ENCODE measurements at regions not wholly inside any gene's neighbourhood (a gene's known extent, or its start where the extent isn't known, plus 50 kb on each side); places are given as distances from the start of the nearest gene placed in this dataset.

DNA sequence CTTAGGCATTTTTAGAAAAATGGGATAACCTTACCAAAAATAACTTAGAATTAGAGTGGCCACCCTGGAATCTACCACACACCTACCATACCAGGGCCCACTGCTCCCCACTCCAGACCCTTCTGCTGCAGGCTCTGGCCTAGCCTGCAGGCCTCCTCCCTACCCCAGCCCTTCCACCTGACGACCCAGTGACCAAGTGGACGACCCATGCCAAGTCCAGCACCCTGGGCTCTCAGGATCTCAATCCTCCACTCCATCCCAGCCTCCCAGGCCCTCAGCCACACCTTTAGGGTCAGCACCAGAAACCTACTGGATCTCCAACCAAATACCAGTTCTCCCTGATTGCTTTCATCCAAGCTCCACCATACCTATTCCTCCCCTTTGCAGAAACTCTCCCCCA, 145.8 kb downstream of the TPRA1 start:
- H3K9me2 ChIP-seq (ENCODE audit: insufficient read depth, low read length): no peaks in the 10 kb centered on the region
- H3K4me3 ChIP-seq (ENCODE audit: low read length): no peak overlapping the region
- H3F3A ChIP-seq (ENCODE audit: insufficient read depth, low read length, poor library complexity, severe bottlenecking): no peaks in the 10 kb centered on the region
- H3K9ac ChIP-seq (ENCODE audit: low read length): no peak overlapping the region
- no peaks in the 10 kb centered on the region for H3K79me2 ChIP-seq (replicated peaks; ENCODE audit: insufficient read depth, low read length)
- H3K27ac ChIP-seq (ENCODE audit: low read length): no peak overlapping the region
- no peaks in the 10 kb centered on the region for H3K9me3 ChIP-seq (ENCODE audit: low read length)
- no peaks in the 10 kb centered on the region for H4K20me1 ChIP-seq (ENCODE audit: insufficient read depth)
- no peak overlapping the region for H2AFZ ChIP-seq (ENCODE audit: low read depth, low read length)
- TF ChIP-seq POLR2AphosphoS5 (IDR thresholded peaks at IDR 0.05) (no peak), EP300 (conservative IDR thresholded peaks at IDR 0.05; ENCODE audit: poor library complexity, severe bottlenecking) (no peak), REST (IDR thresholded peaks at IDR 0.05; ENCODE audit: borderline replicate concordance) (no peak), EZH2 (IDR thresholded peaks at IDR 0.05; ENCODE audit: borderline replicate concordance, insufficient read depth, low read length, poor library complexity, severe bottlenecking) (no peak), MXI1 (conservative IDR thresholded peaks at IDR 0.05; ENCODE audit: poor library complexity, severe bottlenecking) (no peak), RAD21 (conservative IDR thresholded peaks at IDR 0.05) (no peak), CTCF (IDR thresholded peaks at IDR 0.05; ENCODE audit: poor library complexity, severe bottlenecking) (no peak), SMC3 (conservative IDR thresholded peaks at IDR 0.05; ENCODE audit: poor library complexity) (no peak)
- H3K27me3 ChIP-seq (ENCODE audit: insufficient read depth, low read depth, low read length): no peaks in the 10 kb centered on the region
- H3K36me3 ChIP-seq (ENCODE audit: insufficient read depth, low read length): no peaks in the 10 kb centered on the region
- H3K4me2 ChIP-seq (ENCODE audit: low read length): no peak overlapping the region

GRCh38 chr3:127443581-127444375, 146.8 kb downstream of the TPRA1 start:
- TF ChIP-seq MXI1 (conservative IDR thresholded peaks at IDR 0.05; ENCODE audit: poor library complexity, severe bottlenecking): no peak
- TF ChIP-seq CTCF (IDR thresholded peaks at IDR 0.05; ENCODE audit: poor library complexity, severe bottlenecking): no peak
- TF ChIP-seq REST (IDR thresholded peaks at IDR 0.05; ENCODE audit: borderline replicate concordance): no peak
- TF ChIP-seq SMC3 (conservative IDR thresholded peaks at IDR 0.05; ENCODE audit: poor library complexity): no peak
- TF ChIP-seq EZH2 (IDR thresholded peaks at IDR 0.05; ENCODE audit: borderline replicate concordance, insufficient read depth, low read length, poor library complexity, severe bottlenecking): no peak
- no peak for TF ChIP-seq TAF1 (IDR thresholded peaks at IDR 0.05; ENCODE audit: low read depth)
- no peak for TF ChIP-seq RAD21 (conservative IDR thresholded peaks at IDR 0.05)
- TF ChIP-seq EP300 (conservative IDR thresholded peaks at IDR 0.05; ENCODE audit: poor library complexity, severe bottlenecking): no peak
- TF ChIP-seq POLR2AphosphoS5 (IDR thresholded peaks at IDR 0.05): no peak
- Histone ChIP-seq H3K9me3 (ENCODE audit: low read length) (no peaks in the 10 kb centered on the region), H2AFZ (ENCODE audit: low read depth, low read length) (no peak overlapping the region), H3K9ac (ENCODE audit: low read length) (no peak overlapping the region), H3K36me3 (ENCODE audit: insufficient read depth, low read length) (no peaks in the 10 kb centered on the region), H3K79me2 (replicated peaks; ENCODE audit: insufficient read depth, low read length) (no peaks in the 10 kb centered on the region), H3F3A (ENCODE audit: insufficient read depth, low read length, poor library complexity, severe bottlenecking) (no peaks in the 10 kb centered on the region), H3K27ac (ENCODE audit: low read length) (no peak overlapping the region), H3K4me2 (ENCODE audit: low read length) (no peak overlapping the region), H4K20me1 (ENCODE audit: insufficient read depth) (no peaks in the 10 kb centered on the region), H3K27me3 (ENCODE audit: insufficient read depth, low read depth, low read length) (no peaks in the 10 kb centered on the region), H3K9me2 (ENCODE audit: insufficient read depth, low read length) (no peaks in the 10 kb centered on the region), H3K4me3 (ENCODE audit: low read length) (no peak overlapping the region)

Data from neural cell (in vitro differentiated cells).